ENCODE measurements at regions not wholly inside any gene's neighbourhood (a gene's known extent, or its start where the extent isn't known, plus 50 kb on each side); places are given as distances from the start of the nearest gene placed in this dataset.
"Not testable (repeated sequence)": the region's sequence is repeated elsewhere in the genome, so short reads cannot be mapped to it uniquely, and the experiment has no call there.

DNA sequence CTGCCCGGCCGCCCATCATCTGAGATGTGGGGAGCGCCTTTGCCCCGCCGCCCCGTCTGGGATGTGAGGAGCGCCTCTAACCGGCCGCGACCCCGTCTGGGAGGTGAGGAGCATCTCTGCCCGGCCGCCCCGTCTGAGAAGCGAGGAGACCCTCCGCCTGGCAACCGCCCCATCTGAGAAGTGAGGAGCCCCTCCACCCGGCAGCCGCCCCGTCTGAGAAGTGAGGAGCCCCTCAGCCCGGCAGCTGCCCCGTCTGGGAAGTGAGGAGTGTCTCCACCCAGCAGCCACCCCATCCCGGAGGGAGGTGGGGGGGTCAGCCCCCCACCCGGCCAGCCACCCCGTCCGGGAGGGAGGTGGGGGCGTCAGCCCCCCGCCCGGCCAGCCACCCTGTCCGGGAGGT is 170.7 kb downstream of the TENT5D start:
- TF ChIP-seq, protein P1, sequence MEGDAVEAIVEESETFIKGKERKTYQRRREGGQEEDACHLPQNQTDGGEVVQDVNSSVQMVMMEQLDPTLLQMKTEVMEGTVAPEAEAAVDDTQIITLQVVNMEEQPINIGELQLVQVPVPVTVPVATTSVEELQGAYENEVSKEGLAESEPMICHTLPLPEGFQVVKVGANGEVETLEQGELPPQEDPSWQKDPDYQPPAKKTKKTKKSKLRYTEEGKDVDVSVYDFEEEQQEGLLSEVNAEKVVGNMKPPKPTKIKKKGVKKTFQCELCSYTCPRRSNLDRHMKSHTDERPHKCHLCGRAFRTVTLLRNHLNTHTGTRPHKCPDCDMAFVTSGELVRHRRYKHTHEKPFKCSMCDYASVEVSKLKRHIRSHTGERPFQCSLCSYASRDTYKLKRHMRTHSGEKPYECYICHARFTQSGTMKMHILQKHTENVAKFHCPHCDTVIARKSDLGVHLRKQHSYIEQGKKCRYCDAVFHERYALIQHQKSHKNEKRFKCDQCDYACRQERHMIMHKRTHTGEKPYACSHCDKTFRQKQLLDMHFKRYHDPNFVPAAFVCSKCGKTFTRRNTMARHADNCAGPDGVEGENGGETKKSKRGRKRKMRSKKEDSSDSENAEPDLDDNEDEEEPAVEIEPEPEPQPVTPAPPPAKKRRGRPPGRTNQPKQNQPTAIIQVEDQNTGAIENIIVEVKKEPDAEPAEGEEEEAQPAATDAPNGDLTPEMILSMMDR (IDR thresholded peaks at IDR 0.05), result not testable (repeated sequence)
- TF ChIP-seq EZH2 (IDR thresholded peaks at IDR 0.05; ENCODE audit: borderline replicate concordance, insufficient read depth, low read depth, low read length, poor library complexity, severe bottlenecking), result not testable (repeated sequence)

Measured in B cell (primary cell).